ENCODE measurements at regions not wholly inside any gene's neighbourhood (a gene's known extent, or its start where the extent isn't known, plus 50 kb on each side); places are given as distances from the start of the nearest gene placed in this dataset.

DNA sequence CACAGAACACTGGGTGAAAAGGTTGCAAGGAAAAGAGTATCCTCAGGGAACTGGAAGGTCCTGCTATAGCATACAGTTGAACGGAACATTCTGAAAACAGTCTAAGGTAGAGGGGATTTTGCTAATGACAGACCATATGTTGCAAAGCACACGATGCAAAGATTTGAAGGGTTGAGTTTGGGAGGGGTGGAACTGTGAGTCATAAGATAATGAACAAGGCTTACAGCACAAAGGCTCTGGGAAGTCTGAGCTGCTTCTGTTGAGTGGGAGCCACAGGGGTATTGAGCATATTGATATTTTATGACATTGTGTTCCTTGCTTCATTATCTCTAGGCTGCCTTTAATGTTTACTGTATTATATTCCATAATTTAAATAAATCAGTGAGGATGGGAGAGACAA, 104.9 kb downstream of the PLPPR4 start (continued):
- TF ChIP-seq CHD1 (IDR thresholded peaks at IDR 0.05; ENCODE audit: low read depth, low read length) (no peak), SAP30 (IDR thresholded peaks at IDR 0.05; ENCODE audit: insufficient read depth, insufficient replicate concordance, low read length) (no peak), YY1 (IDR thresholded peaks at IDR 0.05; ENCODE audit: low read depth, low read length) (no peak), POLR2A (IDR thresholded peaks at IDR 0.05; ENCODE audit: control extremely low read depth in 1 of 2, low read depth in 2 of 2, low read length in 2 of 2) (no peak)
